NT2/D1 (cell line): ENCODE measurements at regions not wholly inside any gene's neighbourhood (a gene's known extent, or its start where the extent isn't known, plus 50 kb on each side); places are given as distances from the start of the nearest gene placed in this dataset.

ENCODE experiments used
- SUZ12 ChIP-seq: IDR thresholded peaks from 2 replicates; pipeline ENCODE4 v1.6.1; 2011; ENCODE audit not compliant: insufficient read length, insufficient read depth; ENCODE audit errors: extremely low read depth
- YY1 ChIP-seq: IDR thresholded peaks from 2 replicates; pipeline ENCODE4 v1.6.1; 2011; ENCODE audit not compliant: insufficient read length, insufficient read depth

DNA sequence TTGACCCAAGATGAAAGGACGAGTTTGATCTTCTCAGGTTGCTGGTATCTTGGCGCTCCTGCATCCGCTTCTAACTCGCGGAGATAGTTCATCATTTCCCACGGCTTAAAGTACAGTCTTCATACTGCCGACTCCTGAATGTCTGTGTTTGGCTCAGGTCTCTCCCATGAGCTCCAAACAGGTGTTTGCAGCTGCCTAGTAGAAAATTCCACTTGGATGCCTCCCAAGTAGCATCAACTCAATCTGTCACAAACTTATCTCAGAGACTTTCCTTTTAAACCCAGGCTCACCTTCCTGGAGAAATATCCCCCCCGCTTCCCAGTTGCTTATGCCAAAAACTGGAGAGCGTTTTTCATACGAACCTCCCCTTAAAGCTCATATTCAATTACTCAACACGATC lies 986.5 kb downstream of the TBC1D22A start:
- TF ChIP-seq SUZ12 (no peak), YY1 (no peak)
